K562 (cell line): ENCODE measurements at regions not wholly inside any gene's neighbourhood (a gene's known extent, or its start where the extent isn't known, plus 50 kb on each side); places are given as distances from the start of the nearest gene placed in this dataset.
A peak's percentile ranks its signal among the peaks of the same experiment; 100 is the strongest.

Source experiments
- ATAC-seq: fragments of 200-7000 bp; cut with Tn5 transposase; 3 replicates; pipeline ENCODE4 v1.9.1; 2020; ENCODE audit warnings: moderate library complexity
- BruUV-seq: library from RNA; stranded (reverse); fragments of 400-500 nt; replicated peaks from 2 replicates; lab custom pipeline; 2021; lab: Mats Ljungman, UMichigan
- CTCF ChIA-PET: fragments of 300-600 bp; formaldehyde crosslinking; extraction: SDS; loops from one replicate; lab custom pipeline; 2021; ENCODE audit warnings: low intra/inter-chr PET ratio; lab: Yijun Ruan, JAX
- POLR2A ChIA-PET: fragments of 300-600, 350-650 bp; sonication (Branson Sonifier 250); formaldehyde crosslinking; extraction: SDS; loops from one replicate; lab custom pipeline; 2021; ENCODE audit warnings: antibody characterized with exemption, inconsistent platforms; lab: Yijun Ruan, JAX
- DNase-seq, 4 experiments: peaks; one replicate each; pipeline versions ENCODE4 v3.0.0 to v3.0.0-alpha.2; 2011 to 2018; ENCODE audit warnings: low spot score in 3 of 4, mixed read lengths in 3 of 4; ENCODE audit errors: extremely low read depth in 1 of 4
- FAIRE-seq: peaks from 2 replicates; lab custom pipeline; 2011; peaks lifted over from hg19 to GRCh38; lab: Jason Lieb, UNC
- H2AFZ ChIP-seq: 2 replicates; pipeline ENCODE4 v1.6.0; 2011; ENCODE audit warnings: low read depth, low read length, control low read depth, inconsistent platforms
- H3K27ac ChIP-seq: fragments of 200-600 bp; 3 replicates; pipeline ENCODE4 v1.8.0; 2011; ENCODE audit warnings: low read depth, mild to moderate bottlenecking, control low read depth, inconsistent platforms, low read length, moderate library complexity, mixed read lengths; ENCODE audit errors: extremely low read depth
- H3K27me3 ChIP-seq, 2 experiments: fragments of 300-600 bp in 1 of 2; 2 replicates in 1 of 2; 3 replicates in 1 of 2; pipeline versions ENCODE4 v1.6.0 to v1.8.0; 2011; ENCODE audit warnings: inconsistent platforms in 2 of 2, low read length in 2 of 2, mild to moderate bottlenecking in 1 of 2, mixed read lengths in 1 of 2, moderate library complexity in 1 of 2; ENCODE audit not compliant: control insufficient read depth in 2 of 2, insufficient read depth in 2 of 2
- H3K36me3 ChIP-seq: fragments of 300-600 bp; 3 replicates; pipeline ENCODE4 v1.8.0; 2011; ENCODE audit warnings: mild to moderate bottlenecking, low read length, inconsistent platforms; ENCODE audit not compliant: control insufficient read depth, insufficient read depth
- H3K4me1 ChIP-seq, 2 experiments: fragments of 200-600 bp in 1 of 2; replicated peaks in 1 of 2; 2 replicates in 1 of 2; 3 replicates in 1 of 2; pipeline versions ENCODE4 v1.5.1 to v1.8.0; 2011; ENCODE audit warnings: inconsistent platforms in 2 of 2, low read length in 2 of 2, mild to moderate bottlenecking in 1 of 2, mixed read lengths in 1 of 2, moderate library complexity in 1 of 2; ENCODE audit not compliant: control insufficient read depth in 2 of 2, insufficient read depth in 2 of 2
- H3K4me2 ChIP-seq: 2 replicates; pipeline ENCODE4 v1.6.1; 2011; ENCODE audit warnings: low read length, control low read depth, inconsistent platforms, mixed read lengths; ENCODE audit not compliant: insufficient read depth
- H3K4me3 ChIP-seq: fragments of 200-600 bp; sonication (generic), shearing (Covaris generic); 2 replicates; pipeline ENCODE4 v1.5.1; 2016; ENCODE audit warnings: control low read depth, inconsistent platforms
- H3K79me2 ChIP-seq: fragments of 200-600 bp; 3 replicates; pipeline ENCODE4 v1.8.0; 2011; ENCODE audit warnings: low read length, inconsistent platforms; ENCODE audit not compliant: control insufficient read depth, insufficient read depth
- H3K9ac ChIP-seq, 2 experiments: 2 replicates each; pipeline versions ENCODE4 v1.6.0 to v1.6.1; 2011; ENCODE audit warnings: low read depth in 2 of 2, low read length in 2 of 2, control low read depth in 1 of 2, inconsistent platforms in 1 of 2, mild to moderate bottlenecking in 1 of 2, mixed read lengths in 1 of 2; ENCODE audit not compliant: insufficient read depth in 1 of 2
- H3K9me1 ChIP-seq: one replicate; pipeline ENCODE4 v1.6.0; 2011; ENCODE audit warnings: inconsistent platforms, mild to moderate bottlenecking, low read length, moderate library complexity; ENCODE audit not compliant: control insufficient read depth, insufficient read depth
- H3K9me3 ChIP-seq: replicated peaks from 2 replicates; pipeline ENCODE4 v1.5.1; 2011; ENCODE audit warnings: low read depth, low read length, inconsistent platforms; ENCODE audit not compliant: control insufficient read depth, insufficient read depth
- H4K20me1 ChIP-seq: replicated peaks from 2 replicates; pipeline ENCODE4 v1.6.1; 2011; ENCODE audit warnings: low read length, inconsistent platforms, mixed read lengths; ENCODE audit not compliant: control insufficient read depth, insufficient read depth
- ATF3 ChIP-seq, 2 experiments: fragments of 450-650 bp in 1 of 2; sonication (generic) in 1 of 2; formaldehyde crosslinking in 1 of 2; IDR thresholded peaks in 1 of 2; conservative IDR thresholded peaks in 1 of 2; 2 replicates each; pipeline versions ENCODE4 v1.6.1 to v1.8.1; 2016 to 2023; ENCODE audit warnings: mild to moderate bottlenecking in 2 of 2, moderate library complexity in 2 of 2, inconsistent platforms in 1 of 2, missing genetic modification reagents in 1 of 2
- BCLAF1 ChIP-seq, 2 experiments: fragments of 450-650 bp in 1 of 2; IDR thresholded peaks; 2 replicates each; pipeline ENCODE4 v1.6.1; 2011 to 2017; ENCODE audit warnings: low read depth in 2 of 2, antibody characterized with exemption in 1 of 2, borderline replicate concordance in 1 of 2, low read length in 1 of 2, mild to moderate bottlenecking in 1 of 2, mixed read lengths in 1 of 2; ENCODE audit not compliant: control insufficient read depth in 1 of 2
- CEBPG ChIP-seq, 3 experiments: fragments of 200-800 bp in 1 of 3; sonication (Bioruptor generic) in 1 of 3; sonication (generic) in 1 of 3; formaldehyde crosslinking in 1 of 3; IDR thresholded peaks in 2 of 3; conservative IDR thresholded peaks in 1 of 3; 2 replicates each; pipeline versions ENCODE4 v1.6.1 to v1.8.0; 2016 to 2022; ENCODE audit warnings: missing compliant biosample characterization in 2 of 3, missing genetic modification characterization in 2 of 3, mild to moderate bottlenecking in 1 of 3, missing genetic modification reagents in 1 of 3
- KAT7 ChIP-seq: sonication (generic); formaldehyde crosslinking; IDR thresholded peaks from 2 replicates; pipeline ENCODE4 v1.8.0; 2022; ENCODE audit warnings: missing genetic modification reagents, mild to moderate bottlenecking, borderline replicate concordance
- MIER1 ChIP-seq: fragments of 450-650 bp; IDR thresholded peaks from 2 replicates; pipeline ENCODE4 v1.6.1; 2016; ENCODE audit warnings: antibody characterized with exemption, mild to moderate bottlenecking, low read depth
- SMAD1 ChIP-seq: fragments of 150-350 bp; IDR thresholded peaks from 2 replicates; pipeline ENCODE4 v1.6.1; 2014; ENCODE audit warnings: low read length, low read depth; ENCODE audit not compliant: partially characterized antibody
- ZNF274 ChIP-seq: IDR thresholded peaks from 2 replicates; pipeline ENCODE4 v1.6.1; 2011; ENCODE audit warnings: low read depth, mild to moderate bottlenecking, low read length, moderate library complexity, borderline replicate concordance
- ZNF408 ChIP-seq: fragments of 250-450 bp; sonication (Bioruptor Pico); IDR thresholded peaks from 2 replicates; pipeline ENCODE4 v1.4.0; 2020; ENCODE audit warnings: low read depth, mild to moderate bottlenecking, moderate library complexity
- ZNF589 ChIP-seq: fragments of 200-800 bp; sonication (Bioruptor generic); IDR thresholded peaks from 2 replicates; pipeline ENCODE4 v1.6.1; 2016; ENCODE audit warnings: low read depth, missing genetic modification characterization, missing compliant biosample characterization
- ZNF785 ChIP-seq: fragments of 250-450 bp; sonication (Bioruptor Pico); IDR thresholded peaks from 2 replicates; pipeline ENCODE4 v1.4.0; 2020; ENCODE audit warnings: mild to moderate bottlenecking
- WGBS: fragments of 100-300 bp; shearing (Covaris generic); methylation state at CpG from one replicate; pipeline ENCODE4 v1.1.6; 2016; ENCODE audit warnings: low coverage, mixed read lengths; ENCODE audit not compliant: insufficient coverage; ENCODE audit errors: missing lambda C conversion rate; 5-methylcytosine and 5-hydroxymethylcytosine counted together
- in situ Hi-C: fragments of 300-500 bp; cut with MboI; formaldehyde crosslinking; loops from 4 replicates; pipeline ENCODE4 v1.15.0; 2018; ENCODE audit warnings: inconsistent platforms, mixed read lengths
- intact Hi-C: fragments of 100-400 bp; cut with micrococcal nuclease; formaldehyde crosslinking; loops from 2 replicates; pipeline ENCODE4 v1.14.2; 2022

GRCh38 chr5:109917966-109918365, 228.2 kb downstream of the MAN2A1 start:
- WGBS: 0% methylated on average over 4 of the region's 4 CpGs
- BruUV-seq: no TSS peak
- no peak overlapping the region for H3K4me2 ChIP-seq

More at GRCh38 chr5:109917966-109918365, 228.2 kb downstream of the MAN2A1 start:
- Histone ChIP-seq H3K4me1 (no peaks in the 10 kb centered on the region), H3K27ac (no peak overlapping the region), H3K36me3 (no peaks in the 10 kb centered on the region), H2AFZ (no peak overlapping the region), H3K79me2 (no peaks in the 10 kb centered on the region), H3K4me3 (no peak overlapping the region), H3K9me1 (no peaks in the 10 kb centered on the region), H4K20me1 (no peaks in the 10 kb centered on the region), H3K9ac (no peak overlapping the region), H3K9me3 (no peaks in the 10 kb centered on the region), H3K27me3 (no peaks in the 10 kb centered on the region; a peak in 2 of 5 replicates)
- FAIRE-seq (no peak), DNase-seq (no peak), ATAC-seq (no peak)
- intact Hi-C loops (no loop called here), in situ Hi-C loops (no loop called here)
- POLR2A ChIA-PET: no interaction called here
- CTCF ChIA-PET: no interaction called here
- no peak for TF ChIP-seq ZNF785
- no peak for TF ChIP-seq MIER1
- TF ChIP-seq KAT7 (CRISPR knock-in tag): no peak
- TF ChIP-seq ZNF589: no peak
- no peak for TF ChIP-seq ZNF274
- TF ChIP-seq CEBPG (CRISPR knock-in tag; IDR thresholded peaks at IDR 0.05): no peak
- peak in 1 of 2 experiments; percentile 48; a peak in 1 of 4 replicates for TF ChIP-seq CEBPG (tag; conservative IDR thresholded peaks at IDR 0.05 in 1 of 2, IDR thresholded peaks at IDR 0.05 in 1 of 2)
- no peak for TF ChIP-seq BCLAF1 (IDR thresholded peaks at IDR 0.05; ENCODE audit: borderline replicate concordance in 1 of 2, control insufficient read depth in 1 of 2, low read depth in 2 of 2, low read length in 1 of 2)
- TF ChIP-seq SMAD1: no peak
- TF ChIP-seq ZNF408: no peak
- TF ChIP-seq ATF3 (IDR thresholded peaks at IDR 0.05): peak; percentile 34; the same call in 1 of the 2 replicates
- no peak for TF ChIP-seq ATF3 (CRISPR knock-in tag; conservative IDR thresholded peaks at IDR 0.05)
